ENCODE measurements at regions not wholly inside any gene's neighbourhood (a gene's known extent, or its start where the extent isn't known, plus 50 kb on each side); places are given as distances from the start of the nearest gene placed in this dataset.
A peak's percentile ranks its signal among the peaks of the same experiment; 100 is the strongest.

DNA sequence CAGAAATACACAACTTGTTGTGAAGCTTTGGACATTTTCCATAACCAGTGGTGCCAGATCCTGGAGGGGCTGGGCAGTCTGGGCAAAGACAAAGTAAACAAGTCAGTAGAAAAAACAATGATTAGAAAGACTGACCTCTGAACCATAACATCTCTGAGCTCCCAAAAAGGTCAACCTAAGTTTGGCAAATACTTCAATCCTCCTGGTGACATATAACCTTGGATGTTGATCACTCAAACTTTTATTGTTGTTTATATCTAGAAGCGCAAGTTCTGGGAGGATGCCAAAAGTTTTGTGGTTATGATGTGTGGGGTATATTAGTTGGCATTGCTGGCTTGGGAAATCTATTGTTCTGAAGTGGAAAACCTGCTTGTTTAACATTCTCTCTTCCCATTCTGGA is 257.7 kb downstream of the DIPK2A start:
- DNase-seq (ENCODE audit: low read depth) = no peak

DNA sequence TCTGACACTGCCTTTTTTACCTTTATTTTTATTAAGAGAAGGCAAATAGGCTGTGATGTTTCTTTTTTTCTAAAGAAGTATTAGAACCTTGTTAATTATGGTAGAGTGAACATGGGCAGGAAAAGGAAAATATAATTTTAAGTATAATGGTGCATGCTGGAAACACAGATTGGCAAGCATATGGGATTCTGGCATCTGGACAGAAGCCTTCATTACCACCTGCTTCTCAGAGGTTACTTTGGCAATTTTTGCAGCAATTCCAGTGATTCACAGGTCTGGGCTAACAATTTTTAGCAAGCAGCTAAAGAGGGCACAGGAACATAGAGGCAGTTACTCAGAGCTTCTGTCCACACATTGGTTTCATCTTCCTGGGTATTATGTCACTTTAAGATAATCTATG is 258.3 kb downstream of the DIPK2A start:
- DNase-seq (ENCODE audit: low read depth) = no peak

DNA sequence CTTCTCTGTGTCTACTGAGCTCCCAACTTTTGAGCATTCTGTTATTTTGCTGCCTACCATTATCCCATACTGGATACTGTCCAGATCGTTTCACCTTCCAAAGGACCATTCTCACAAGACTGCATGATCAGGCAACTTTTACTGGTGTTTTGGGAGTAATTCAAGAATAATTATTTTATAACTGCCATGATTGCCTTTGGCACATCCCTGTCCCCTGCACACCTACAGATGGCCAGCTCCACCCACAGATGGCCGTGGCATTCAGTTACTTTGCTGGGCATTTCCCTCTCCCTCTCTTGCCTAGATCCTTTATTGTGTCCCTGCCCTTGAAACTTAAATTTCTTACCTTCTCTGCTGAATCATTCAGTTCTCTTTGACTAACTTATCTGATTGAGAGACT is 263.9 kb downstream of the DIPK2A start:
- no peak for DNase-seq (ENCODE audit: low read depth)

DNA sequence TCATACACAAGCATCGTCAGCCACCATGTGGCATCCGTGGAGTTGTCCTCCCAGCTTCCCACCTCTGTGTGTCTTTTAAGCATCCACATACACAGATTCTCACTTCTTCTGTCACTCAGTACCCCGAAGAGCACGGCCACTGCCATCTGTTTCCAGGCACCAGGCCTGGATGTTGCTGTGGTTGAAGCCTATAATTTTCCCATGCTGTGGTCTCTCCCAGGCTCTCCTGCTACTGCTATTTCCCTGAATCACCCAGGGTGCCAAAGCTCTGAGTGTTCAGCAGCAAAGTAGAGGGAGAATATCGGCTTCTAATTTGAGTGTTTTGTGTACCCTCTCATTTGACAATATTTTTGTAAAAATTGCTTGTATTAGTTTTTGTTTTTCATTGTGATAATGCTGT is 265.7 kb downstream of the DIPK2A start:
- no peak for DNase-seq (ENCODE audit: low read depth)

DNA sequence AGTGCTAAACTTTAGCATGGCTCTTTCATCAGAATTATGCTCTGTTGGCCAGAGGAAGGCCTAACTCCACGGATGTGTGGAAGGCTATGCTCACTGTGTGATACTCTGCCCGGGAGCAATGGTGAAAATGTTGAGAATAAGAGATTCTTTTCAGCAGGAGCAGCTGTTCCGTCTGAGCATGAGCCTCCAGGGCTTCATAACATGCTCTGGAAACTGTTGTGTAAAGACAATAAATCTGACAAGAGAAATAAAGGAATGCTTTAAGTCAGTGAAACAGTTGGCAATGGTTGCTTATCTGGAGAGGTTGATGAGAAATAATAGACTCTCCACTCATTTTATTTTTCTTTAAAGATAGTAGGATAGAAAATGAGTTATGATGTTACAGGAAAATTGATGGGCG is 269.8 kb downstream of the DIPK2A start:
- peak; percentile 38 for DNase-seq (ENCODE audit: low read depth)

DNA sequence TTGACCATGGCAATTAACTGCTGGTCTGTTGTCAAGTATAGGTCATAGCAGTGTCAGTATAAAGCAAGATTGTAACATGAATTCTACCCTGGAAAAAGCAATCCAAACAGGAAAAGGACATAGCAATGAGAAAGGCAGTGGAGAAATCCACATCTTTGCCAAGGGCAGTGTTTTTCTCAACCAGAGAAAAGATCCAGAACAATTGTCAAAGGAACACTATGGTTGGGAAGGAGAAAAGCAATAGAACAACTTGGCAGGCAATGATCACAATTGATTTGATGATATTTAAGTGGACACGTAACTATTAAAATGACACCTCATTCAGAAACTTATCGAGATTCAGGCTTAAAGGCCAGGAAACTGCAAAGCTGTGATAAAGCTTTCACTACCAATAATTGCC is 271.1 kb downstream of the DIPK2A start:
- DNase-seq (ENCODE audit: low read depth) = no peak

DNA sequence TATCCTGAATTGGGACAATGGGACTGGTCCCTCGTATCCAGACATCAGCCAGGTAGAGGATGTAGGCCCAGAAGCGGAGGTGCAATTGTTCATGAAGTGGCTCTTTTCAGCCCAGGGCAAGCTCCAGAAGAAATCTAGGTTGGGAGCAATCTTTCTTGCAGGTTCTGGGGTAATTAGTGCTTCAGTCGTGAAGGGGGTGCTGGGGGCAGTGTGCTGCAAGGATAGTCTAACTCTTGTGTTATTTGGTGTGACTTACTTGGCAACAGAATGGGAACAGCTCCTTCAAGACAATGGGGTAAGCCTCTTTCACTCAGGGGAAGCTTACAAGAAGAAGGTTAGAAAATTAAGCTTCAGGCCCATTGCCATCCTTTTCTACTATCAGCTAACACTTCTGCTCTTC is 273.0 kb downstream of the DIPK2A start:
- DNase-seq (ENCODE audit: low read depth) = no peak

DNA sequence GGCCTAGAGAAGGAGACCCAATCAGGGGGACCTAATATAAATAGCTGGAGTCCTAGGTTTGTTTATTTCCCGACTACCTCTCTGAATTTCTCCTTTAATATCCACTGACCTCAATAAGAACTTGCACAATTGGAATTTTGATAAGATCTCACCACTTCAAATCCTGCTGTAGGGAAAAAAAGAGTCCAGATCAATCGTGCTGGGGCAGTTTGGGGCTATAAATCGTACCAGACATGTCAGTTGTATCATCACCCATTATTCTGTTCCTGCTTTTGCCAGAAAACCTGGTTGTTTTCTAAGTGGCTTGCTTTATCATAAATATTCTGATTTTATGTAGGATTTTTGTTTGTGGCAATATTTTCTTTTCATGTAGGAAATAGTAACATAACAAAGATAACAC is 281.3 kb downstream of the DIPK2A start:
- no peak for DNase-seq (ENCODE audit: low read depth)

DNA sequence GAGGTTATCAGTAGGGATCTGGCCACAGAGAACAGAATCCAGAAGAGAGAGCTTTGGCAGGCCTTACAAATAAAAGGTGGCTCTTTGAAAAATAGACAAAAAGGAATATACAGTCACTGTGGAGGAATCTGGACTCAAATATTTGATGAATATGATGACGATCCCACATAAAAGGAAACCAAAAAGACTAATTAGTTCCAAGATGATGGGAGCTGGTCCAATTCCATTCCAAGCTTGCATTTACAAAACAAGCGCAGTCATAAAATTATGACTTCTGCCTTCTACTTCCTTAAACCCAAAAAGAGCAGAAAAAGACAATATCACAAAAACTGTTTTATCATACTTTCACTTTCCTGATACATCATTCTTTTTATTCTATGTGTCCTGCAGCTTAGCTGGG is 285.8 kb downstream of the DIPK2A start:
- no peak for DNase-seq (ENCODE audit: low read depth)

DNA sequence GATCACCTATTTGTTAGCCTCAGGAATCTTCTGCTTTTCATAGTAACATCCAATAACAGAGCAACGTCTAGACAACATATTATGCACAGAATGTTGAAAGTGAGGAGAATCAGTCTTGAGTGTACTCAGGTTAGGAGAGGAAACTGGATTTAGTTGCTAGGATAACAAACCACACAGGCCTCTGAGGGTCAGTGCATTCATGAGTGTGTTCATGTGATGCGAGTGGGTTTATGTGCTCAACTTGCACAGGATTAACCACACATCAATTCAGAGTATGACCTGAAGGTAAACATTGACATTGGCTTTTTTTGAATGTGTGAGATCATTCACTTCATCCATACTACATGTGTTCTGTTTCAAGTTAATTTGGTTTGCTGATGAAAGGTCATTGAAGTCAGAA is 287.6 kb downstream of the DIPK2A start:
- no peak for DNase-seq (ENCODE audit: low read depth)

DNA sequence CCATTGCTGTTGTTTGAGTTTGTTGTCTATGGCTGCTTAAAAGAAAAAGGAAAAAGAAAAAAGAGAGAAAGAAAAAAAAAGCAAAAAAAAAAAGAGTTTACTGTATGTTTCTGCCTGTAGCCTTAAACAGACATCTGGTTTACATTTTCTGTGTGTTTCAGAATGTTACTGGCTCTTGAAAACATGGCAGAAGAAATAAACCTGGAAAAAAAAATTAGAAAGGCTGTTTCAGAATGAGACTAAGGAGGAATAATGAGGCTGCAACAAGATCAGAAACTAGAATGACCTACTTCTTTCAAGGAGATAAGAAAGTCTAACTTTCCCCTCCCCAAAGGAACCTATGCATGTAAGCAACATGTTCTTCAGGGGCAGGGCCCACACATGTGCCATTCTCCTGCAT is 292.1 kb downstream of the DIPK2A start:
- DNase-seq (ENCODE audit: low read depth) = no peak

DNA sequence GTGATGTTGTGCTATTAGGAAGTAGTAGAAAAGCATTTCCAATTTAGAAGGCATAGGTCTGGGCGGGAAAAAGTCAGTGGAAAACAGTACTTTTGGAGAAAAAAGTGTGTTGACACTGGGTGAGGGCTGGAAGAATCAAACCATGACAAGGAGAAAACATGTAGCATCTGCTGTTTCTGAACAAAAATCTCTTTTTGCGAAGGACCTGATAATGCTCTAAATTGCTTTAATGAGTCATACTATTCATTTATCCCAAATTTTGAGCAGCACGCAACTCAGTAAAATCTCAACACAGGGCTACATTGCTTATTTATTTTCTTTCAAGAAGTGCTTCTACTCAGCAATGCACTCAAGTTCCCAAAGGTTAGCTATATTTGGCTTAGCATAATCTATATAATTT is 292.7 kb downstream of the DIPK2A start:
- DNase-seq (ENCODE audit: low read depth) = peak; percentile 21

DNA sequence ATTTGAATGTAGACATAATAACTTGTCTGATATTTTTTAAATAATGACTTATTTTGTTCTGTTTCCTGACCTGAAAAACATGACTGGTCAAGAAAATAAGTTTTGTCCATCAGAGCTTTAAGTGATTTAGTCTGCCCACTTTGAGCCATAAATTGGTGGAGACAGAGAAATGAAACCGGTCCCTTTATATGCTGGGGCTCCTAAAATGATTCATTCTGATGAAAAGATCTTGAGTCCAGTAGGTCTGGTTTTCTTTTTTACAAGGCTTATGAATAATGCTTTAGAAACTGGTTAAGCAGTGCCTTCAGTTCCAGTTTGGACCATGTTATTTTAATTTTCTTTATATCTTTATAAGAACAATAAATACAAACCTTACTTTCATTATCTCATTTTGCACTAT is 293.2 kb downstream of the DIPK2A start:
- no peak for DNase-seq (ENCODE audit: low read depth)

DNA sequence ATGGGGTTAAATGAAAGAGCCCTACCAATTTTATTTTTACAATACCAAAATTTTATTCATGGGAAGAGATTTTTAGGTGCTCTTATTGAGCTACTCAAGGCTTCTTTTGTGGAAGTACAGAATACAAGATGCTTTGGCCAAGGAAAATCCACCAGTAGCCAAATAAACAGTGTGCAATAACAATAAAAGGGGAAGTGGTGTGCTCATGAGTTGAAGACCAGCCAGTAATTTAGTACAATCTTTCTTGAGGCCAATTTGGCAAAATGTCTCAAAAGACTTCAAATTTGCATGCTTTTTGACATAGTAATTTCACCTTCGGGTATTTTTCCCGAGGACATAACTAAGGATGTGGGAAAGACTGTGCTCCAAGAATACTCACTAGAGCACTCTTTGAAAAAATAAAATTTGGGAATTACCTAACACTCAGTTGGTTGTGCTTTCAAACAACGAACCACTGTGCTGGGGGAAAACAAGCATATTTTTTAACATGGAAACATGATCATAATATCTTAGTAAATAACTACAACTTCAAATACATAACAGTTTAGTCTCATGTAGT is 294.0 kb downstream of the DIPK2A start:
- peak; percentile 16 for DNase-seq (ENCODE audit: low read depth)

DNA sequence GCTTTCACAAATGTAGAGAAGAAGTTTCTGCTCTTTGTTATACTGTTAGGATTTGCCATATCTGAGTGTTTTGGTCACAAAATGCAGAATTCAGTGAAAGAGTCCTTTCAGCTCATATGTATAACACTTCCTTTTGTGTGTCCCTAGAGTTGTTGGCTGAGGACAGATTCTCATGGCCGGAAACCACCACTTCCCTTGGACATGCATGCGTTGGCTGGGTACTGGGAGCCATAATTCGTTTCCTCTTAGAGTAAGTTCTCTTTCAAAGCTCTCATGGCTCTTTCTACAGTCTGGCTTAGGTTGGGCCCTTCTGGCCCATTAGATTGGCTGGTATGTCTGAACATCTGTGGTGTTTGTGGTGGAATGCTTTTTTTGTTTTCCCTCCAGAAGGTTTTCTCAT is 298.5 kb downstream of the DIPK2A start:
- DNase-seq (ENCODE audit: low read depth) = no peak

DNA sequence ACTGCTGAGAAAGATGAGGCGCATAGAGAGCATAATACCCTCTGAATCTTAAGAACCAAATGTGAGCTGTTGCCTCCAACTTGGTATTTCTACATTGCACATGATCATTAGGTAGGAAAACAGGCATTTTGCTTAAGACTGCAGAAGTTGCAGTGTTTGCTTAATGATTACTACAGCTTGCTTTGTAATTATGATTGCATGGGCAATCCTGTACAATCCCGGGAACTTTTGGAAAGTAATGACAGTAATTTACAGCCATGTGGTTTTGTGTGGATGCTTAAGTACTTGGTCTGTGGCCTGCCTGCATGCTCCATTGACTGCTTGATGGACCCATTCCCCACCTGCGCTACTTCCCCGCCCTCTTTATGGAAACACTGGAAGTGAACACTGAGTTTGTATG is 301.1 kb downstream of the DIPK2A start:
- no peak for DNase-seq (ENCODE audit: low read depth)

DNA sequence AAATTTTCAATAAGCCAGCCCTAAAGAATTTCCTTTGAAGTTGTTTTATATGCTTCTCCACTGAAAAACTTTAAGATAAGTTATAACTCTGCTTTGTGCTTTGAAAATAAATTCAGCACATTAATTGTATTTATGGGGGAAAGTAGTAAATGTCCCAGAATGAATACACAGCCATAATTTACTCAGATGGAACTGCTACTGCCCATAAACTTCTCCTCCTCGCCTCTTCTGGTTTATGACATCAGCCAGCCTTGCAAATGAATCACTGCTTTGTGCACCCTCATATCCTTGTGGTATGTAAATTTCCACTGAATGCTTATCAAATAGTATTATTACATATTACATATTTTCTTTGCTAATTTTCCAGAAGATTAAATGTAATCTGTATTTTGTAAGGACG is 302.0 kb downstream of the DIPK2A start:
- DNase-seq (ENCODE audit: low read depth) = no peak

DNA sequence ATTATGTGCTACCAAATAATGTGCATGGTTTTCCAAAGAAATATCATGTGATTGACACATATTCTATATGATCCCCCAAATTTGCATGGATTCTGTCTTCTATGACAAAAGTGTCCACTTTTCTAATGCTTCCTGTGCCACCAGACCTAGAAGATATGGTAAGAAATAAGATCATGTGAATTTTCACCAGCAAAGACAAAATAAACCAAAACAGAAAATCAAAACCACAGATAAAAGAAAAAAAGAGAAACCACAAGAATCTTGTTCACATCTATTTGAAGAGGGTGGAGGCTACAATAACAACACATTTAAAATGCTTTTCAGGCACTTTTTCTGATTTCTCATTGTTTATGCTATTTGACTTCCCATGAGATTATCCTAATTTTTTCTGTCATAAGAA is 303.4 kb downstream of the DIPK2A start:
- DNase-seq (ENCODE audit: low read depth) = no peak

DNA sequence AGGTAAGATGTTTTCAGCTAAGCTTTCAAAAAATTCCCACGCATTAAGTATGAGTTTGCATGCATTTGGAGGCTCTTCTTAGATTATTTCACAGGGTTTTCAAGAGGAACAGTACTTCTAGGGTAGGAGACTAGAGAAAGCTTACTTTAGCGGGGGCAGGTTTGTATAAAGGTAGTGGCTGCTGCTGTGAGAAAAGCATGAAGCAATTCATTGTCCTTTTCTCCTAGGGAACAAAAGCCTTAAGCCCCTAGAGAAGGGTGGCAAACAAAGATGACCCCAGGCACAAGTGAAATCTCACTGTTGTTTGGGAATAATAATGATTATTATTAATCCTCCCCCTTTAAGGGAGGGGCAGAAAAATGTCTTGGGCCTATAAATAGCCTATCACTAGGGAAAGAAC is 310.7 kb downstream of the DIPK2A start:
- DNase-seq (ENCODE audit: low read depth) = no peak

DNA sequence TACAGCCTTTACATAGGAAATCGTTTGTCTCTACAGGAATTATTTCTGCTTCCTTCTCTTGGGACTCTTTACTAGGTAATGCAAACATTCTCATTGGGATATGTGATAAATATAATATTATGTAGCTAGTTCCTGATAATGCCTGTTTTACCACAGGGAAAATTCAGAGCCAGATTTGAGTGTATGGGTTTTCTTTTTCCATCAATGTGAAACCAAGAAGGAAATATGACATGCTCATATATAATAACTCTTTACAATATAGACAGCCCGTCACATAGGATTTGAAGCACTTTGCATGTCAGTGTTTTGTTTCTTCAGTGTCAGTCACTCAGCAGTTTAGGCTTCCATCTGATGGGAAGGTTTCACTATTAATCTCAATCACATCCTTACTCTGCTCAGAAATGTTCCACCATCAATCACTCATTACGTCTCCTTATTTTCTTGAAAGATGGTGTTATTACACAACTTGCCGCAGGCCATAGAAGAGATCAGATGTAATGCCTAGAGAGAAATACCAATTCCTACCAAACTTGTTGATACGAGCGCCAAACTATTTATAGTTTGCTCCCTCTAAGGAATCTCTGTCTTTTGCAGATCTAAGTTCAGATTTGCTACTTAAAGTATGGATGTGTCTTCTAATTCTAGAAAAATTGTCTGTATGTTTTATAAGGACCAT is 314.8 kb downstream of the DIPK2A start:
- DNase-seq (ENCODE audit: low read depth) = no peak

DNA sequence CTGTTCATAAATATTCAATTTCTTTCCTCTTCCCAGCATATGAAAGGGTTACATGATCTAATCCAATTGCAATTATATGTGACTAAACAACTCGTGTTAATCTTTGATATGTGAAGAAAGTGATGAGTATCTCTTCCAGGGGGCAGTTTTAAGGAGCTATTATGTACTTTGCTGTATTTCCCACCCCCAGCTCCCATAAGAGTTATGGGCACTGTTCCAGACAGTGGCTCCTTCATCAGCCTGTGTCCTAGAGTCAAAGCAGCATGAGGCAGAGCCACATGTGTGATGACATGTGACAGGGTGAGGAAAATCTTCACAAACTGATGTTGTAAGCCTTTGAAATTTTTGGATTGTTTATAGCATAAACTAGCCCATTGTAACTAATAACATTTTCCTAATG is 315.4 kb downstream of the DIPK2A start:
- no peak for DNase-seq (ENCODE audit: low read depth)

DNA sequence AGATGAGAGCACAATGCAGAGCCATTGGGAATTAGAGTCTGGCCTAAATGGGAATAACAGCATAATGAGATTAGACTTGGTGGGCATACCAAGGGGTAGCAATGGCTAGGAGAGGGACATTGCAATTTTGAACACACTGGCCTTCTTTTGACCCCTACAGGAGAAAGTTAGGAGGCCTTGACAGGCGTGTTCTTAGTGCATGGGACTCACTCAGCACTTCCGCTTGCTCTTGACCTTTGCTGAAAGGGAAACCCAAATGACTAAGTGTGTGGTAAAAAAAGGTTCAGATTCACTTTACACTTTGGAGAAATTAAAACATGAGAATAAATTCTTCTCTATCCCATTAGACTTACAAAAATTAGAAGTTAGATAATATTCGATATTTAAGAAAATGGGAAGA is 317.4 kb downstream of the DIPK2A start:
- DNase-seq (ENCODE audit: low read depth) = no peak

DNA sequence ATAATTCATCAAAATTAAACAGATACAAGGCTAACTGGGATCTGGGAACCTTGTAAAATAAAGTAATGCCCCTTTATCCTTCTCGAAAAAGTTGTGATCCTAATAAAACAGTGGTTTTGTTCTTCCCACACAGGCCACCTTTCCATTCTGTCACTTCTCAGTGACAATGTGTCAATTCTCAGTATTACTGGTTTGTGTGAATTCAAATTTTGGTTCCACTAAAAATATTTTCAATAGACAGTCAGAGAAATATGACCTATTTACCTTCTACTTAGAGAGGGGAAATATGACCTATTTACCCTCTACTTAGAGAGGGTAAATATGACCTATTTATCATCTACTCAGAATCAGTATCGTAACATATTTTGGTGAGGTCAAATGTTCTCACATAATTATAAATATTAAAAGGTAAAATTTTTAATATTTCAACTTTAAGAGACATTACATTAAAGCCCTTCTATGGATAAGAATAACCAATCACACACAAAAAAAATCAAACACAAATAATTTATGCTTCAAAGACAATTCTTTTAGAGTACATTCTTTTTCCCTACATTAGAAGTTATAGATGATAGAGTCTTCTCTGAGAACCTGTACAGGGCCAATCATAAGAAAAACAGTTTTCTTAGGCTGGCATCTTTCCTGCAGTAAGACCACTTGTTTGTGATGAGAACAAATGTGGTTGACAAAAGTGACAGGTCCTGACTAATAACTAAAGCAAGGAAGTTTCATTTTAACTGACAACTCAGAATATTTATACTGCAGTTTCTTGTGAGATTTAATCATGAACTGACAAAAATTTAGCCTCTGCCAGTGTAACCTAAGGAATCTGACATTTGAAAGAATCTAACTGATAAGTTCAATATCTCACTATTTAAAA is 323.3 kb downstream of the DIPK2A start:
- no peak for DNase-seq (ENCODE audit: low read depth)

Data from RPMI7951 (cell line).